Endodermal cell (in vitro differentiated cells): ENCODE measurements at regions not wholly inside any gene's neighbourhood (a gene's known extent, or its start where the extent isn't known, plus 50 kb on each side); places are given as distances from the start of the nearest gene placed in this dataset.
A peak's percentile ranks its signal among the peaks of the same experiment; 100 is the strongest.

Experiments
- DNase-seq: peaks from one replicate; pipeline ENCODE4 v3.0.0-alpha.2; 2017
- H3K27ac ChIP-seq: 2 replicates; pipeline ENCODE4 v1.5.1; 2013; ENCODE audit warnings: mild to moderate bottlenecking, low read depth, low read length, moderate library complexity
- H3K27me3 ChIP-seq: 2 replicates; pipeline ENCODE4 v1.6.1; 2013; ENCODE audit warnings: mild to moderate bottlenecking, low read length, moderate library complexity; ENCODE audit not compliant: insufficient read depth, control insufficient read depth, poor library complexity, severe bottlenecking
- H3K36me3 ChIP-seq: 2 replicates; pipeline ENCODE4 v1.7.0; 2013; ENCODE audit warnings: mild to moderate bottlenecking, low read length, moderate library complexity; ENCODE audit not compliant: control insufficient read depth, insufficient read depth
- H3K4me1 ChIP-seq: one replicate; pipeline ENCODE4 v1.7.0; 2013; ENCODE audit warnings: low read length; ENCODE audit not compliant: control insufficient read depth, insufficient read depth
- H3K4me3 ChIP-seq: 2 replicates; pipeline ENCODE4 v1.5.1; 2013; ENCODE audit warnings: mild to moderate bottlenecking, low read length, moderate library complexity
- H3K9ac ChIP-seq: 2 replicates; pipeline ENCODE4 v1.6.1; 2013; ENCODE audit warnings: mild to moderate bottlenecking, low read length, moderate library complexity; ENCODE audit not compliant: poor library complexity, severe bottlenecking; ENCODE audit errors: extremely low read depth
- H3K9me3 ChIP-seq: 2 replicates; pipeline ENCODE4 v1.6.1; 2013; ENCODE audit warnings: mild to moderate bottlenecking, low read length, moderate library complexity; ENCODE audit not compliant: control insufficient read depth
- H3K27ac Mint-ChIP-seq: 2 replicates; pipeline ENCODE4 v1.8.0; 2020; ENCODE audit warnings: mixed read lengths
- H3K27me3 Mint-ChIP-seq: 2 replicates; pipeline ENCODE4 v1.8.0; 2021; ENCODE audit warnings: mild to moderate bottlenecking, mixed read lengths; ENCODE audit not compliant: insufficient read depth
- H3K36me3 Mint-ChIP-seq: 2 replicates; pipeline ENCODE4 v1.8.0; 2020; ENCODE audit warnings: low read depth, mixed read lengths
- H3K4me1 Mint-ChIP-seq: 2 replicates; pipeline ENCODE4 v1.8.0; 2020; ENCODE audit warnings: mixed read lengths
- H3K4me3 Mint-ChIP-seq: 2 replicates; pipeline ENCODE4 v1.8.0; 2020; ENCODE audit warnings: mild to moderate bottlenecking, moderate library complexity, mixed read lengths
- H3K9me3 Mint-ChIP-seq: 2 replicates; pipeline ENCODE4 v1.8.0; 2020; ENCODE audit warnings: mild to moderate bottlenecking, mixed read lengths
- CTCF ChIP-seq: fragments of 200-600 bp; sonication (generic); conservative IDR thresholded peaks from 2 replicates; pipeline ENCODE4 v1.5.0; 2021; ENCODE audit warnings: antibody characterized with exemption, mild to moderate bottlenecking
- WGBS, 2 experiments: methylation state at CpG; one replicate each; pipeline versions ENCODE4 v1.1.5 to v1.1.7; 2013; ENCODE audit warnings: missing lambda C conversion rate in 2 of 2, mixed read lengths in 1 of 2; ENCODE audit not compliant: insufficient coverage in 1 of 2, insufficient read length in 1 of 2; 5-methylcytosine and 5-hydroxymethylcytosine counted together

- Mint-ChIP-seq H3K4me3 (no peak overlapping the region), H3K9me3 (no peaks in the 10 kb centered on the region), H3K4me1 (peaks cover 32% of the 10 kb centered on the region), H3K27me3 (no peaks in the 10 kb centered on the region), H3K36me3 (no peaks in the 10 kb centered on the region), H3K27ac (no peak overlapping the region)
- Histone ChIP-seq H3K9me3 (no peaks in the 10 kb centered on the region), H3K4me1 (peaks cover 9% of the 10 kb centered on the region), H3K27ac (peak overlapping the region; percentile 15), H3K36me3 (no peaks in the 10 kb centered on the region), H3K9ac (no peak overlapping the region), H3K27me3 (no peaks in the 10 kb centered on the region), H3K4me3 (no peak overlapping the region)
- DNase-seq = no peak
- no peak for TF ChIP-seq CTCF
Measured at GRCh38 chr2:181782660-181783059, 102.3 kb upstream of the NEUROD1 start.

- no peak for DNase-seq
- H3K27ac Mint-ChIP-seq = no peak overlapping the region
- H3K4me1 ChIP-seq = peaks cover 6% of the 10 kb centered on the region
- no peak for TF ChIP-seq CTCF
- WGBS, 2 experiments = 93% methylated on average over 3 of the region's 3 CpGs; no CpG with 5 or more reads in 1 of the 2 experiments
- H3K9me3 ChIP-seq = no peaks in the 10 kb centered on the region
- H3K27ac ChIP-seq = no peak overlapping the region
- H3K9ac ChIP-seq = no peak overlapping the region
- no peak overlapping the region for H3K4me3 Mint-ChIP-seq
- H3K36me3 ChIP-seq = no peaks in the 10 kb centered on the region
- H3K27me3 Mint-ChIP-seq = no peaks in the 10 kb centered on the region
- no peaks in the 10 kb centered on the region for H3K27me3 ChIP-seq
- no peaks in the 10 kb centered on the region for H3K36me3 Mint-ChIP-seq
- no peaks in the 10 kb centered on the region for H3K9me3 Mint-ChIP-seq
- peaks cover 27% of the 10 kb centered on the region for H3K4me1 Mint-ChIP-seq
- no peak overlapping the region for H3K4me3 ChIP-seq
Measured at GRCh38 chr2:181784556-181784955, 104.2 kb upstream of the NEUROD1 start.

- H3K4me1 Mint-ChIP-seq = peaks cover 24% of the 10 kb centered on the region
- H3K9me3 ChIP-seq = no peaks in the 10 kb centered on the region
- WGBS, 2 experiments = 95% methylated on average over 2 of the region's 2 CpGs; no CpG with 5 or more reads in 1 of the 2 experiments
- H3K4me3 ChIP-seq = no peak overlapping the region
- no peak for DNase-seq
- no peaks in the 10 kb centered on the region for H3K27me3 Mint-ChIP-seq
- no peaks in the 10 kb centered on the region for H3K36me3 ChIP-seq
- no peaks in the 10 kb centered on the region for H3K9me3 Mint-ChIP-seq
- no peaks in the 10 kb centered on the region for H3K36me3 Mint-ChIP-seq
- no peak for TF ChIP-seq CTCF
- H3K27me3 ChIP-seq = no peaks in the 10 kb centered on the region
- H3K4me1 ChIP-seq = peaks cover 2% of the 10 kb centered on the region
- no peak overlapping the region for H3K4me3 Mint-ChIP-seq
- H3K27ac Mint-ChIP-seq = no peak overlapping the region
- H3K27ac ChIP-seq = no peak overlapping the region
- H3K9ac ChIP-seq = no peak overlapping the region
Measured at GRCh38 chr2:181785691-181786344, 105.5 kb upstream of the NEUROD1 start.
